ENCODE measurements at regions not wholly inside any gene's neighbourhood (a gene's known extent, or its start where the extent isn't known, plus 50 kb on each side); places are given as distances from the start of the nearest gene placed in this dataset.

GRCh38 chr1:69171248-69171647 lies 396.5 kb upstream of the LRRC7 start:
- no peak for DNase-seq

GRCh38 chr1:69172003-69173000 lies 395.4 kb upstream of the LRRC7 start:
- DNase-seq, result no peak

GRCh38 chr1:69175053-69175452 lies 392.7 kb upstream of the LRRC7 start:
- DNase-seq, result no peak

GRCh38 chr1:69180358-69180757 lies 387.4 kb upstream of the LRRC7 start:
- no peak for DNase-seq

- DNase-seq, result no peak
Measured at GRCh38 chr1:69185378-69185777, 382.3 kb upstream of the LRRC7 start.

- DNase-seq, result no peak
Measured at GRCh38 chr1:69191335-69191734, 376.4 kb upstream of the LRRC7 start.

GRCh38 chr1:69195136-69195535 lies 372.6 kb upstream of the LRRC7 start:
- no peak for DNase-seq

- DNase-seq, result no peak
Measured at GRCh38 chr1:69196071-69196470, 371.7 kb upstream of the LRRC7 start.

- no peak for DNase-seq
Measured at GRCh38 chr1:69197816-69198215, 369.9 kb upstream of the LRRC7 start.

GRCh38 chr1:69201716-69202115 lies 366.0 kb upstream of the LRRC7 start:
- DNase-seq, result no peak

GRCh38 chr1:69203166-69203565 lies 364.6 kb upstream of the LRRC7 start:
- DNase-seq, result no peak

- no peak for DNase-seq
Measured at GRCh38 chr1:69213644-69214043, 354.1 kb upstream of the LRRC7 start.

GRCh38 chr1:69215883-69216282 lies 351.8 kb upstream of the LRRC7 start:
- DNase-seq, result no peak

GRCh38 chr1:69220672-69221071 lies 347.1 kb upstream of the LRRC7 start:
- no peak for DNase-seq

GRCh38 chr1:69221524-69221923 lies 346.2 kb upstream of the LRRC7 start:
- DNase-seq, result no peak

- DNase-seq, result no peak
Measured at GRCh38 chr1:69223156-69223555, 344.6 kb upstream of the LRRC7 start.

- no peak for DNase-seq
Measured at GRCh38 chr1:69228501-69228900, 339.2 kb upstream of the LRRC7 start.

GRCh38 chr1:69230208-69230607 lies 337.5 kb upstream of the LRRC7 start:
- no peak for DNase-seq

GRCh38 chr1:69233463-69233862 lies 334.3 kb upstream of the LRRC7 start:
- no peak for DNase-seq

- no peak for DNase-seq
Measured at GRCh38 chr1:69244211-69244610, 323.5 kb upstream of the LRRC7 start.

GRCh38 chr1:69246109-69246508 lies 321.6 kb upstream of the LRRC7 start:
- DNase-seq, result no peak

GRCh38 chr1:69246710-69247109 lies 321.0 kb upstream of the LRRC7 start:
- DNase-seq, result no peak

GRCh38 chr1:69252696-69253095 lies 315.0 kb upstream of the LRRC7 start:
- DNase-seq, result no peak

GRCh38 chr1:69256036-69256435 lies 311.7 kb upstream of the LRRC7 start:
- peak in 1 of 2 experiments; percentile 26 for DNase-seq

GRCh38 chr1:69258842-69259241 lies 308.9 kb upstream of the LRRC7 start:
- no peak for DNase-seq

Data from AML-193 (cell line).